ENCODE measurements at regions not wholly inside any gene's neighbourhood (a gene's known extent, or its start where the extent isn't known, plus 50 kb on each side); places are given as distances from the start of the nearest gene placed in this dataset.
"Not testable (repeated sequence)": the region's sequence is repeated elsewhere in the genome, so short reads cannot be mapped to it uniquely, and the experiment has no call there.

DNA sequence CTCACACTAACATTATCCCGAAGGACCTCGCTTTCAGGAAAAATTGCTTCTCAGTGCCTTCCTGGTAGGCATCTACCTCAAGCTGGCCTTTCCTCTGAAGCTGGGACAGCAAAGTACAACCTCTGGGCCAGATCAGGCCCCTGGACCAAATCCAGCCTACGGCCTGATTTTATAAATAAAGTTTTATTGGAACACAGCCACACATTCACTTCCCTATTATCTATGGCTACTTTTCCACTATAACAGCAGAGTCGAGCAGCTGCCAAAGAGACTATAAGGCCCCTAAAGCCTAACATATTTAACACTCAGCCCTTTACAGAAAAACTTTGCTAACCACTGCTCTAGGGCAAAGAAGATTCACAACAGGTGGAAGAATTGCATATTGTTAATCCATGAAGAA is 554.3 kb downstream of the NTRK3 start:
- TF ChIP-seq EZH2 (IDR thresholded peaks at IDR 0.05; ENCODE audit: low read depth) = no peak
- TF ChIP-seq, protein P1, sequence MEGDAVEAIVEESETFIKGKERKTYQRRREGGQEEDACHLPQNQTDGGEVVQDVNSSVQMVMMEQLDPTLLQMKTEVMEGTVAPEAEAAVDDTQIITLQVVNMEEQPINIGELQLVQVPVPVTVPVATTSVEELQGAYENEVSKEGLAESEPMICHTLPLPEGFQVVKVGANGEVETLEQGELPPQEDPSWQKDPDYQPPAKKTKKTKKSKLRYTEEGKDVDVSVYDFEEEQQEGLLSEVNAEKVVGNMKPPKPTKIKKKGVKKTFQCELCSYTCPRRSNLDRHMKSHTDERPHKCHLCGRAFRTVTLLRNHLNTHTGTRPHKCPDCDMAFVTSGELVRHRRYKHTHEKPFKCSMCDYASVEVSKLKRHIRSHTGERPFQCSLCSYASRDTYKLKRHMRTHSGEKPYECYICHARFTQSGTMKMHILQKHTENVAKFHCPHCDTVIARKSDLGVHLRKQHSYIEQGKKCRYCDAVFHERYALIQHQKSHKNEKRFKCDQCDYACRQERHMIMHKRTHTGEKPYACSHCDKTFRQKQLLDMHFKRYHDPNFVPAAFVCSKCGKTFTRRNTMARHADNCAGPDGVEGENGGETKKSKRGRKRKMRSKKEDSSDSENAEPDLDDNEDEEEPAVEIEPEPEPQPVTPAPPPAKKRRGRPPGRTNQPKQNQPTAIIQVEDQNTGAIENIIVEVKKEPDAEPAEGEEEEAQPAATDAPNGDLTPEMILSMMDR (conservative IDR thresholded peaks at IDR 0.05) = no peak
- H3K4me3 ChIP-seq = no peak overlapping the region
- H3F3A ChIP-seq (ENCODE audit: insufficient read depth, low read depth) = no peaks in the 10 kb centered on the region
- ChIA-PET POLR2A (ENCODE audit: unreplicated experiment) (no interaction called here), CTCF (no interaction called here)
- H3K4me2 ChIP-seq = no peak overlapping the region
- H3K27me3 ChIP-seq (ENCODE audit: insufficient read depth, low read depth) = peaks cover 6% of the 10 kb centered on the region; the same call in 1 of the 2 replicates
- H4K20me1 ChIP-seq (ENCODE audit: insufficient read depth) = no peaks in the 10 kb centered on the region; the same call in 1 of the 2 replicates
- intact Hi-C loops (cut with micrococcal nuclease; ENCODE audit: unreplicated experiment) = no loop called here
- no peaks in the 10 kb centered on the region for H3K36me3 ChIP-seq (ENCODE audit: low read depth)
- no TSS peak for BruUV-seq (replicated peaks)
- H2AFZ ChIP-seq = no peak overlapping the region
- no peak for DNase-seq
- H3K9me3 ChIP-seq (ENCODE audit: insufficient read depth, low read depth) = no peaks in the 10 kb centered on the region
- H3K4me1 ChIP-seq (replicated peaks; ENCODE audit: insufficient read depth) = no peaks in the 10 kb centered on the region
- no peaks in the 10 kb centered on the region for H3K9me2 ChIP-seq (ENCODE audit: insufficient read depth)
- no peaks in the 10 kb centered on the region for H3K79me2 ChIP-seq (ENCODE audit: low read depth)
- no peak overlapping the region for H3K27ac ChIP-seq

DNA sequence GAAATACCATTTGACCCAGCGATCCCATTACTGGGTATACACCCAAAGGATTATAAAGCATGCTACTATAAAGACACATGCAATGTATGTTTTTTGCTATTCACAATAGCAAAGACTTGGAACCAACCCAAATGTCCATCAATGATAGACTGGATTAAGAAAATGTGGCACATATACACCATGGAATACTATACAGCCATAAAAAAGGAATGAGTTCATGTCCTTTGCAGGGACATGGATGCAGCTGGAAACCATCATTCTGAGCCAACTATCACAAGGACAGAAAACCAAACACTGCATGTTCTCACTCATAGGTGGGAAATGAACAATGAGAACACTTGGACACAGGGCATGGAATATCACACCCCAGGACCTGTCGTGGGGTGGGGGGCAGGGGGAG is 558.1 kb downstream of the NTRK3 start:
- intact Hi-C loops (cut with micrococcal nuclease; ENCODE audit: unreplicated experiment); CTCF ChIA-PET; H3K4me3 ChIP-seq; H3K9me2 ChIP-seq (ENCODE audit: insufficient read depth); H3K4me2 ChIP-seq; H3K9me3 ChIP-seq (ENCODE audit: insufficient read depth, low read depth); BruUV-seq (replicated peaks); DNase-seq; H4K20me1 ChIP-seq (ENCODE audit: insufficient read depth); H3K4me1 ChIP-seq (replicated peaks; ENCODE audit: insufficient read depth); H3K79me2 ChIP-seq (ENCODE audit: low read depth); H3K36me3 ChIP-seq (ENCODE audit: low read depth); H2AFZ ChIP-seq; H3K27ac ChIP-seq; H3F3A ChIP-seq (ENCODE audit: insufficient read depth, low read depth); H3K27me3 ChIP-seq (ENCODE audit: insufficient read depth, low read depth); POLR2A ChIA-PET (ENCODE audit: unreplicated experiment): not testable (repeated sequence)

DNA sequence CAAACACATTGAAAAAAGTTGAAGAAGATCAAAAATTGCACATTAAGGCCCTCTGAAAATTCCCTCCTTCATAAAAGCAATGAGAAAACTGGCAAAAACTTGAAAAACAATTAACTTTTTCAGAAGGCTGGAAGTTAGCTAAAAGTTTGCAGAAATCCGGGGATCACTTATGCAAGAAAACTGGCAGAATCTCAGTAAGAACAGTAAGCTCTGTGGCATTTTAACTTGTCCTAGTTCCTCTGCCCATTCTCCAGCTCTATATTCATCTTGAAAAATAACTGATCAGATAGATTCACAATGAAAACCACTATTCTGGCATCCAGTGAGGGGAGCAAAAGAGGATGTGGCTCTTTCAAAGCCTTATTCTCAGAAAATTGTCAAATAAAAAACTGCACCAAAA is 566.8 kb downstream of the NTRK3 start:
- BruUV-seq (replicated peaks) = no TSS peak
- POLR2A ChIA-PET (ENCODE audit: unreplicated experiment) = no interaction called here
- CTCF ChIA-PET = interaction anchor here (0.6 kb wide), 1 partner anchor 1944 kb away, joined by 3 read pairs; no protein-coding TSS in a partner anchor

DNA sequence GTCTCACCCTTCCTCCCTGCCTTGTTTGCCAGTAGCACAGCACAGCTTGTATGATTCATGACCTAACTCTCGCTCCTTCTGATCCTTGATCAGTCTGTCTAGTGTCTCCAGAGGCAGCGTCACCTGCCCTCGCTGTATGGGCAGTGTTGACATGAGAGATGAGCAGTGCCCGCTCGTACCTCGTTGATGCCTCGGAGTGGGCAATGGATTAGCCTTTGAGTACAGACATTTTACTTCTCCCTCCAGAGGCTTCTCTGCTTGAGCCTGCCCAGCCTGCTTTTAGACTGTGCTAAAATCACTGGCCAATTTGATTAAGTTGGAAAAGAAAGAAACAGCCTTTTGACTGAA is 569.0 kb downstream of the NTRK3 start:
- H3K9me3 ChIP-seq (ENCODE audit: insufficient read depth, low read depth) = no peaks in the 10 kb centered on the region
- POLR2A ChIA-PET (ENCODE audit: unreplicated experiment) = no interaction called here
- H3K36me3 ChIP-seq (ENCODE audit: low read depth) = no peaks in the 10 kb centered on the region
- no peaks in the 10 kb centered on the region for H3F3A ChIP-seq (ENCODE audit: insufficient read depth, low read depth)
- H3K27me3 ChIP-seq (ENCODE audit: insufficient read depth, low read depth) = no peaks in the 10 kb centered on the region
- H3K27ac ChIP-seq = no peak overlapping the region
- TF ChIP-seq, protein P1 (conservative IDR thresholded peaks at IDR 0.05) = no peak
- TF ChIP-seq EZH2 (IDR thresholded peaks at IDR 0.05; ENCODE audit: low read depth) = no peak
- no peak for DNase-seq
- no peaks in the 10 kb centered on the region for H4K20me1 ChIP-seq (ENCODE audit: insufficient read depth)
- intact Hi-C loops (cut with micrococcal nuclease; ENCODE audit: unreplicated experiment) = no loop called here
- H3K79me2 ChIP-seq (ENCODE audit: low read depth) = no peaks in the 10 kb centered on the region
- BruUV-seq (replicated peaks) = no TSS peak
- H2AFZ ChIP-seq = no peak overlapping the region
- H3K9me2 ChIP-seq (ENCODE audit: insufficient read depth) = no peaks in the 10 kb centered on the region
- CTCF ChIA-PET = no interaction called here
- H3K4me3 ChIP-seq = no peak overlapping the region
- no peak overlapping the region for H3K4me2 ChIP-seq
- no peaks in the 10 kb centered on the region for H3K4me1 ChIP-seq (replicated peaks; ENCODE audit: insufficient read depth)

More for the DNA sequence above, 566.8 kb downstream of the NTRK3 start:
- Histone ChIP-seq H3K36me3 (ENCODE audit: low read depth) (no peaks in the 10 kb centered on the region), H3K4me1 (replicated peaks; ENCODE audit: insufficient read depth) (no peaks in the 10 kb centered on the region), H3K79me2 (ENCODE audit: low read depth) (no peaks in the 10 kb centered on the region), H3K27me3 (ENCODE audit: insufficient read depth, low read depth) (no peaks in the 10 kb centered on the region), H3K27ac (no peak overlapping the region), H3K9me3 (ENCODE audit: insufficient read depth, low read depth) (no peaks in the 10 kb centered on the region), H3K4me2 (no peak overlapping the region), H3F3A (ENCODE audit: insufficient read depth, low read depth) (no peaks in the 10 kb centered on the region), H2AFZ (no peak overlapping the region), H3K9me2 (ENCODE audit: insufficient read depth) (no peaks in the 10 kb centered on the region), H3K4me3 (no peak overlapping the region), H4K20me1 (ENCODE audit: insufficient read depth) (no peaks in the 10 kb centered on the region)
- intact Hi-C loops (cut with micrococcal nuclease; ENCODE audit: unreplicated experiment) = no loop called here
- no peak for DNase-seq
- TF ChIP-seq, protein P1 (conservative IDR thresholded peaks at IDR 0.05) = no peak
- TF ChIP-seq EZH2 (IDR thresholded peaks at IDR 0.05; ENCODE audit: low read depth) = no peak

All from PC-9 (cell line).